Nephron progenitor cell (in vitro differentiated cells): ENCODE measurements at regions not wholly inside any gene's neighbourhood (a gene's known extent, or its start where the extent isn't known, plus 50 kb on each side); places are given as distances from the start of the nearest gene placed in this dataset.

Experiments
- DNase-seq: peaks from one replicate; pipeline ENCODE4 v3.0.0; 2021
- H3K27ac Mint-ChIP-seq: 2 replicates; pipeline ENCODE4 v1.8.0; 2021; ENCODE audit warnings: mild to moderate bottlenecking, moderate library complexity, mixed read lengths
- H3K27me3 Mint-ChIP-seq: 2 replicates; pipeline ENCODE4 v1.8.0; 2021; ENCODE audit warnings: mild to moderate bottlenecking, low read depth, mixed read lengths; ENCODE audit not compliant: poor library complexity
- H3K36me3 Mint-ChIP-seq: 2 replicates; pipeline ENCODE4 v1.8.0; 2021; ENCODE audit warnings: low read depth, mixed read lengths
- H3K4me1 Mint-ChIP-seq: 2 replicates; pipeline ENCODE4 v1.8.0; 2021; ENCODE audit warnings: mixed read lengths
- H3K4me3 Mint-ChIP-seq: 2 replicates; pipeline ENCODE4 v1.8.0; 2021; ENCODE audit warnings: mild to moderate bottlenecking, moderate library complexity, mixed read lengths
- H3K9me3 Mint-ChIP-seq: 2 replicates; pipeline ENCODE4 v1.8.0; 2021; ENCODE audit warnings: mild to moderate bottlenecking, moderate library complexity, mixed read lengths
- CTCF ChIP-seq: fragments of 200-600 bp; sonication (generic); IDR thresholded peaks from 2 replicates; pipeline ENCODE4 v1.5.0; 2021; ENCODE audit warnings: antibody characterized with exemption

- no peak for TF ChIP-seq CTCF
- Mint-ChIP-seq H3K4me1 (no peaks in the 10 kb centered on the region), H3K9me3 (peaks cover 10% of the 10 kb centered on the region), H3K27me3 (peaks cover 3% of the 10 kb centered on the region), H3K27ac (no peak overlapping the region), H3K4me3 (no peak overlapping the region), H3K36me3 (no peaks in the 10 kb centered on the region)
- no peak for DNase-seq
Observed at GRCh38 chr14:29316936-29317335, 550.3 kb downstream of the FOXG1 start.

GRCh38 chr14:29317423-29317822, 550.8 kb downstream of the FOXG1 start:
- H3K9me3 Mint-ChIP-seq, result peaks cover 10% of the 10 kb centered on the region
- no peaks in the 10 kb centered on the region for H3K4me1 Mint-ChIP-seq
- H3K4me3 Mint-ChIP-seq, result no peak overlapping the region
- peaks cover 3% of the 10 kb centered on the region for H3K27me3 Mint-ChIP-seq
- H3K27ac Mint-ChIP-seq, result no peak overlapping the region
- no peaks in the 10 kb centered on the region for H3K36me3 Mint-ChIP-seq
- DNase-seq, result no peak
- no peak for TF ChIP-seq CTCF

- peaks cover 10% of the 10 kb centered on the region for H3K9me3 Mint-ChIP-seq
- DNase-seq, result no peak
- no peaks in the 10 kb centered on the region for H3K4me1 Mint-ChIP-seq
- H3K27ac Mint-ChIP-seq, result no peak overlapping the region
- H3K27me3 Mint-ChIP-seq, result peaks cover 3% of the 10 kb centered on the region
- no peaks in the 10 kb centered on the region for H3K36me3 Mint-ChIP-seq
- H3K4me3 Mint-ChIP-seq, result no peak overlapping the region
- no peak for TF ChIP-seq CTCF
Observed at GRCh38 chr14:29320286-29320685, 553.7 kb downstream of the FOXG1 start.

DNA sequence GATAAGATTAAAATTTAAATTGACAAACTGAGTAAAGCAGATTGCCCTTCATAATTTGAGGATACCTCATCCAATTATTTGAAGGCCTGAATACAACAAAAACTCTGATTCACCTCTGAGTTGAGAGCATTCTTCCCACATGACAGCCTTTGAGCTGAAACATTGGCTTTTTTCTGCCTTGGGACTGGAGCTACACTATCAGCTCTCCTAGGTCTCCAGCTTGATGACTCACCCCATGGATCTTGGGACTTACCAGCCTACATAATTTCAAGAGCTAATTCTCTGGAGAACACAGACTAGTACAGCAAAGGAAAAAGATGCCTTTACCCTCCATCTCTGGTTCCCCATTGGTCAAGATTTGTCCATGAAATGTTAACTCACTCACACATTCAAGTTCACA, 555.1 kb downstream of the FOXG1 start:
- Mint-ChIP-seq H3K36me3 (no peaks in the 10 kb centered on the region), H3K4me1 (no peaks in the 10 kb centered on the region), H3K27me3 (peaks cover 3% of the 10 kb centered on the region), H3K4me3 (no peak overlapping the region), H3K9me3 (peaks cover 10% of the 10 kb centered on the region), H3K27ac (no peak overlapping the region)
- no peak for DNase-seq
- no peak for TF ChIP-seq CTCF

DNA sequence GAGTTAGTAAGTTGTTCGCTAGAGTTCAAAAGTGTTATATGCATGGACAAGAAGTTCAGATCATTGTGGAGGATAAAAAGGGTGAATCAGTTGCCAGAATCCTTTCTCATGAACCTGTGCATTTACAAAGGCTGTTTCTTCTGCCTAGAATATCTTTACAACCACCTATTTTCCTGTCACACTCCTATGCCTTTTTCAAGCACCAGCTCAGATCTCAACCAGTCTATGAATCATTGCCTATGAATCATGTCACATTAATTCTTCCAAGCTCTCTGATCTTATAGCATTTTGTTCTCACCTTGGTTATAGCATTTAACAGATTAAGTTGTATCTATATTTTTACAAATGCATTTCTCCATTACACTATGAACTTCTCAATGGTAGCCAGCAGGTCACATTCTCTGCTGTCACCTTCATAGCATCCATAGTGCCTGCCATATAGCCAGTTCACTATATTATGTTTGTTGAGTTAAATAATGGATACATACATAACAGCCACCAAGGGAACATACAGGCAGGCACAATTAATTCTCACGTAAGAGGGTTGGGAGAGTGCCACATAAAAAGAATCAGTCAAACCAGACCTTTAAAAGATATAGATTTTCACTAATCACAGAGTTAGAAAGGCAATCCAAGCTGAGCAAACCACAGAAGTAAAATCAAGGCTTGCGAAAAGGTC, 573.0 kb downstream of the FOXG1 start:
- peaks cover 8% of the 10 kb centered on the region for H3K9me3 Mint-ChIP-seq
- no peak for DNase-seq
- H3K4me3 Mint-ChIP-seq, result no peak overlapping the region
- H3K27ac Mint-ChIP-seq, result no peak overlapping the region
- no peak for TF ChIP-seq CTCF
- H3K36me3 Mint-ChIP-seq, result no peaks in the 10 kb centered on the region
- H3K27me3 Mint-ChIP-seq, result no peaks in the 10 kb centered on the region
- H3K4me1 Mint-ChIP-seq, result no peaks in the 10 kb centered on the region

GRCh38 chr14:29348504-29348903, 579.1 kb downstream of the PRKD1 start:
- H3K36me3 Mint-ChIP-seq, result no peaks in the 10 kb centered on the region

More at GRCh38 chr14:29348504-29348903, 579.1 kb downstream of the PRKD1 start:
- Mint-ChIP-seq H3K9me3 (no peaks in the 10 kb centered on the region), H3K27me3 (no peaks in the 10 kb centered on the region), H3K4me1 (peaks cover 5% of the 10 kb centered on the region), H3K4me3 (no peak overlapping the region), H3K27ac (no peak overlapping the region)
- TF ChIP-seq CTCF, result no peak
- DNase-seq, result no peak
